ENCODE measurements at regions not wholly inside any gene's neighbourhood (a gene's known extent, or its start where the extent isn't known, plus 50 kb on each side); places are given as distances from the start of the nearest gene placed in this dataset.

DNA sequence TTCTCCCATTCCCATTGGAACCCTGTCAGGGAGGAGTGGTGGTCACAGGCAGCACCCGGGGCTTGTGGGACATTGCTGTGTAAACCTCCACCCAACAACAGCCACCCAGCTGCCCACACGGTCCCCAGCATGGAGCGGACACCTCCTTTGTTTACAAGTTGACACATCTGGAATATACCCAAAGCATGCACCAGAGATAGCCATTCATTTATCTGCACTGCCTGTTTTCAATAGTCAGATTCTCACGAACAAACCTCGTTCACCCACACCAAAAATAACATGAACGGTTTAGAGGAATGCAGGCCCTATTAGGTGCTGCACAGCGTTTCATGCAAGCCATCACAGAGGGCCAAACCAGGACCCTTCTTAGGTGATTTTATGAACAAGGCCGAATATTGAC lies 244.8 kb downstream of the FOXL1 start:
- TF ChIP-seq, protein P1, sequence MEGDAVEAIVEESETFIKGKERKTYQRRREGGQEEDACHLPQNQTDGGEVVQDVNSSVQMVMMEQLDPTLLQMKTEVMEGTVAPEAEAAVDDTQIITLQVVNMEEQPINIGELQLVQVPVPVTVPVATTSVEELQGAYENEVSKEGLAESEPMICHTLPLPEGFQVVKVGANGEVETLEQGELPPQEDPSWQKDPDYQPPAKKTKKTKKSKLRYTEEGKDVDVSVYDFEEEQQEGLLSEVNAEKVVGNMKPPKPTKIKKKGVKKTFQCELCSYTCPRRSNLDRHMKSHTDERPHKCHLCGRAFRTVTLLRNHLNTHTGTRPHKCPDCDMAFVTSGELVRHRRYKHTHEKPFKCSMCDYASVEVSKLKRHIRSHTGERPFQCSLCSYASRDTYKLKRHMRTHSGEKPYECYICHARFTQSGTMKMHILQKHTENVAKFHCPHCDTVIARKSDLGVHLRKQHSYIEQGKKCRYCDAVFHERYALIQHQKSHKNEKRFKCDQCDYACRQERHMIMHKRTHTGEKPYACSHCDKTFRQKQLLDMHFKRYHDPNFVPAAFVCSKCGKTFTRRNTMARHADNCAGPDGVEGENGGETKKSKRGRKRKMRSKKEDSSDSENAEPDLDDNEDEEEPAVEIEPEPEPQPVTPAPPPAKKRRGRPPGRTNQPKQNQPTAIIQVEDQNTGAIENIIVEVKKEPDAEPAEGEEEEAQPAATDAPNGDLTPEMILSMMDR (conservative IDR thresholded peaks at IDR 0.05 in 1 of 2, IDR thresholded peaks at IDR 0.05 in 1 of 2; ENCODE audit: low read depth in 1 of 2, low read length in 2 of 2) = no peak
- no peak for TF ChIP-seq EZH2 (IDR thresholded peaks at IDR 0.05; ENCODE audit: low read length, missing control alignments)
